WTC11 (cell line): ENCODE measurements at regions not wholly inside any gene's neighbourhood (a gene's known extent, or its start where the extent isn't known, plus 50 kb on each side); places are given as distances from the start of the nearest gene placed in this dataset.

Experiments
- ATAC-seq: fragments of 200-7000 bp; cut with Tn5 transposase; 2 replicates; pipeline ENCODE4 v1.10.0; 2021; ENCODE audit warnings: mild to moderate bottlenecking, moderate library complexity
- CTCF ChIA-PET: fragments of 300-600 bp; sonication (Branson Sonifier 250); formaldehyde crosslinking; loops from one replicate; lab custom pipeline; 2021; ENCODE audit warnings: antibody characterized with exemption; lab: Charles Lee
- POLR2A ChIA-PET: fragments of 350-600 bp; sonication (Branson Sonifier 250); formaldehyde crosslinking; loops from one replicate; lab custom pipeline; 2021; ENCODE audit warnings: antibody characterized with exemption; lab: Charles Lee
- DNase-seq: peaks from one replicate; pipeline ENCODE4 v3.0.0; 2021; ENCODE audit warnings: low spot score
- H3K27ac Mint-ChIP-seq: 2 replicates; pipeline ENCODE4 v1.8.0; 2021; ENCODE audit warnings: mixed read lengths
- H3K27me3 Mint-ChIP-seq: 2 replicates; pipeline ENCODE4 v1.8.0; 2021; ENCODE audit warnings: low read depth, mild to moderate bottlenecking, moderate library complexity, mixed read lengths
- H3K36me3 Mint-ChIP-seq: 2 replicates; pipeline ENCODE4 v1.8.0; 2021; ENCODE audit warnings: mixed read lengths
- H3K4me1 Mint-ChIP-seq: 2 replicates; pipeline ENCODE4 v1.8.0; 2022; ENCODE audit warnings: mixed read lengths
- H3K4me3 Mint-ChIP-seq: 2 replicates; pipeline ENCODE4 v1.8.0; 2021; ENCODE audit warnings: mild to moderate bottlenecking, moderate library complexity, mixed read lengths
- H3K9me3 Mint-ChIP-seq: 2 replicates; pipeline ENCODE4 v1.8.0; 2021; ENCODE audit warnings: mixed read lengths
- ATF1 ChIP-seq: sonication (generic); formaldehyde crosslinking; IDR thresholded peaks from 2 replicates; pipeline ENCODE4 v1.8.1; 2023; ENCODE audit warnings: mild to moderate bottlenecking, moderate library complexity, missing genetic modification reagents
- CBFB ChIP-seq: sonication (generic); formaldehyde crosslinking; IDR thresholded peaks from 2 replicates; pipeline ENCODE4 v1.8.1; 2022; ENCODE audit warnings: mild to moderate bottlenecking, low read depth, missing genetic modification reagents
- CDX4 ChIP-seq: fragments of 250-450 bp; sonication (Bioruptor Pico); IDR thresholded peaks from 2 replicates; pipeline ENCODE4 v1.9.0; 2021; ENCODE audit warnings: moderate library complexity, mild to moderate bottlenecking, inconsistent platforms, borderline replicate concordance
- ETV6 ChIP-seq: sonication (generic); formaldehyde crosslinking; IDR thresholded peaks from 2 replicates; pipeline ENCODE4 v1.8.1; 2022; ENCODE audit warnings: mild to moderate bottlenecking, missing genetic modification reagents
- FOXK1 ChIP-seq: sonication (generic); formaldehyde crosslinking; IDR thresholded peaks from 2 replicates; pipeline ENCODE4 v1.8.0; 2022; ENCODE audit warnings: mild to moderate bottlenecking, moderate library complexity, missing genetic modification reagents
- IRF2 ChIP-seq: sonication (generic); formaldehyde crosslinking; IDR thresholded peaks from 2 replicates; pipeline ENCODE4 v1.8.0; 2022; ENCODE audit warnings: low read depth, missing genetic modification reagents, borderline replicate concordance
- MLX ChIP-seq: sonication (generic); formaldehyde crosslinking; IDR thresholded peaks from 2 replicates; pipeline ENCODE4 v1.8.1; 2023; ENCODE audit warnings: mild to moderate bottlenecking, missing genetic modification reagents, moderate library complexity
- MXD4 ChIP-seq: fragments of 250-450 bp; sonication (Bioruptor Pico); IDR thresholded peaks from 2 replicates; pipeline ENCODE4 v1.8.0; 2021; ENCODE audit warnings: mild to moderate bottlenecking, moderate library complexity, borderline replicate concordance
- NFYB ChIP-seq: sonication (generic); formaldehyde crosslinking; conservative IDR thresholded peaks from 2 replicates; pipeline ENCODE4 v1.8.0; 2022; ENCODE audit warnings: low read depth, missing genetic modification reagents
- OVOL2 ChIP-seq: fragments of 250-450 bp; sonication (Bioruptor Pico); IDR thresholded peaks from 2 replicates; pipeline ENCODE4 v1.9.0; 2021; ENCODE audit warnings: mild to moderate bottlenecking, borderline replicate concordance
- PRDM15 ChIP-seq: sonication (generic); formaldehyde crosslinking; IDR thresholded peaks from 2 replicates; pipeline ENCODE4 v1.8.0; 2022; ENCODE audit warnings: missing genetic modification reagents
- PRRX2 ChIP-seq: fragments of 250-450 bp; sonication (Bioruptor Pico); IDR thresholded peaks from 2 replicates; pipeline ENCODE4 v1.8.0; 2021; ENCODE audit warnings: mild to moderate bottlenecking
- TEAD1 ChIP-seq: sonication (generic); formaldehyde crosslinking; IDR thresholded peaks from 2 replicates; pipeline ENCODE4 v1.8.0; 2022; ENCODE audit warnings: mild to moderate bottlenecking, missing genetic modification reagents
- TP53 ChIP-seq: sonication (generic); formaldehyde crosslinking; IDR thresholded peaks from 2 replicates; pipeline ENCODE4 v1.8.1; 2023; ENCODE audit warnings: mild to moderate bottlenecking, missing genetic modification reagents
- ZBTB21 ChIP-seq: sonication (generic); formaldehyde crosslinking; IDR thresholded peaks from 2 replicates; pipeline ENCODE4 v1.8.1; 2023; ENCODE audit warnings: mild to moderate bottlenecking, missing genetic modification reagents, borderline replicate concordance
- ZNF263 ChIP-seq: sonication (generic); formaldehyde crosslinking; IDR thresholded peaks from 2 replicates; pipeline ENCODE4 v1.8.1; 2022; ENCODE audit warnings: low read depth, mild to moderate bottlenecking, moderate library complexity, missing genetic modification reagents
- ZNF416 ChIP-seq: fragments of 250-450 bp; sonication (Bioruptor Pico); IDR thresholded peaks from 2 replicates; pipeline ENCODE4 v1.9.0; 2021; ENCODE audit warnings: mild to moderate bottlenecking, inconsistent platforms
- ZSCAN18 ChIP-seq: fragments of 250-450 bp; sonication (Bioruptor Pico); IDR thresholded peaks from 2 replicates; pipeline ENCODE4 v2.1.2; 2022; ENCODE audit warnings: mild to moderate bottlenecking, moderate library complexity

DNA sequence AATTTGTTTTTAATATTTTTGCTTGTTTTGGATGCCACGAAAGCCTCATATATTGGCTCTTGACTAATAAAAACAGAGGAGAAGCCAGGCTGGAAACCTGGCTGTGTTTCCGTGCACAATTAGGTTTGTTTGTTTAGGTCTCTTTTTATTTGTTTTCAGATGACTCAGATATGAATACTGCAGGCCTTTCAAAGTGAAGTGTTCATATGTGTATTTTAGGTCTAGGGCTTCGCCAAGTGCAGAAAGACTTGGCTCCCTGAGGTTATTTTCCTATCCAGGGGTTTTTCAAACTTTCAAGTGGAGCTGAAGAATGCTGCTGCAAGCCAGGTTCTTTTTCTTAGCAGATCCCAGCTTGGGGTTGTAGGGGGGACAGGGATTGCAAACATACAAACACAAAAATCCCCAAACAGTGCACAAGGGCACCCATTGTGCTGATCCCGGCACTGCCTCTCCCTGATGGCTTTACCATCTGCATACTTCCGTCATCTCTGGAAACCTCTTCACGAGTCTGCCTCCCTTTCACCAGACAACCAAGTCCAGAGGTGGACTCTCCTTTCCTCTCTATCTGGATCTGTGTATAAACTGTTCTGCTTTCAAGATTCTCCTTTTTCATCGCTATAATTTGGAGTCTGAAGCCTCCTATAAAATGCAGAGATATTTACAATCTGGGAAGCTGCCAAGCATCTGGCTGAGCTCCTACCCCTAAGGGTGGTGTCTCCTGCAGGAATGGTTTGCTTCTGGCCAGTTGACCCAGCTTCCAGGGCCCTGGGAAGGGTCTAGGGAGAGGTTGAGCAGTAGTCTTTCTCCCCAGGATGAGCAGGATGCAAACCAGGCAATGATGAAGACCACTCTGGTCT lies 108.6 kb downstream of the SMIM20 start (continued):
- TF ChIP-seq TP53 = no peak
- TF ChIP-seq MXD4 (CRISPR knock-in tag) = no peak
- no peak for TF ChIP-seq FOXK1 (CRISPR knock-in tag)
- TF ChIP-seq CBFB (CRISPR knock-in tag) = no peak
- TF ChIP-seq CDX4 = no peak
- no peak for TF ChIP-seq ZSCAN18 (CRISPR knock-in tag)
- no peak for TF ChIP-seq PRDM15
- TF ChIP-seq NFYB (CRISPR knock-in tag) = no peak
- TF ChIP-seq ETV6 = no peak
- no peak for TF ChIP-seq IRF2 (CRISPR knock-in tag)
- TF ChIP-seq MLX = no peak

DNA sequence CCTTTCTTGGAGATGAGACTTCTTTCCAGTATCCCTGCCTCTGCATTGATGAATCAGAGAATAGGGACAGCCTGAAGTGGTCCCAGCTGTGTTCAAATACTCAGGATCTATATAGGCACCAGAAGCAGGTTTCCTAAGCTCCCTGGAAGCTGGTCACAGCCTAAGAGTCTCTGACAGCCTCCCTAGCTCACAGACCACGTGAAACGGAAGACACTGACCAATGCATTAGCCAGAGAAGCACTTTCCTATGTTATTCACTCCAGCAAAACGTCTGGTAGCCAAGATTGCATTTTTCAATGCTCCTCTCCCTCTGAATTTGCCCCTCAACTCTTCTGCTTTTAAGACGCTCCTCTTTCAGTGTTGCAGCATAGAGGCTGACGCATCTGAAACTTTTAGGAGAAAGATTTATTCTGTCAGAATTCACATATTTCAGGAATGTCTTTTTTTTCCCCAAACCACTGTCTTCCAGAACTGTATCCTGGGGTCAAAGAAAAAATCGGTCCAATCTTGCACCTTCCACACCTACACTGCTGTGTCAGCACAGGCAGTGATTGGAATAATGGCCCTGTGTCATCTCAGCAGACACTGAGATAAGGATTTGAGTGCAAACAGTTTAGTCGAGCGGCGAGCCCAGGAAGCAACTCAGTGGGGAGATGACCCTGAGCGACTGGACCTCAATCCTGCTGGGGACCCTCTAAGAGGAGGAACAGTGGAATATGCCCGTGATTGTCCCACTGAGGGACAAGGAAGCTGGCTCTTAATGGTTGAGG lies 109.4 kb downstream of the SMIM20 start:
- no peak for DNase-seq
- Mint-ChIP-seq H3K27ac (no peak overlapping the region), H3K27me3 (no peaks in the 10 kb centered on the region; the same call in 1 of the 2 replicates), H3K9me3 (peaks cover 5% of the 10 kb centered on the region), H3K4me3 (no peak overlapping the region)
- no peak for ATAC-seq
- CTCF ChIA-PET = interaction anchor here (1.5 to 1.8 kb wide), 2 partner anchors 30 to 35 kb away, joined by 5 read pairs; no protein-coding TSS in a partner anchor
- POLR2A ChIA-PET = no interaction called here
- no peak for TF ChIP-seq TEAD1 (CRISPR knock-in tag)
- TF ChIP-seq, all 79 proteins: peak for 0
- H3K4me1 Mint-ChIP-seq = peaks cover 39% of the 10 kb centered on the region
- no peaks in the 10 kb centered on the region; the same call in 1 of the 2 replicates for H3K36me3 Mint-ChIP-seq

DNA sequence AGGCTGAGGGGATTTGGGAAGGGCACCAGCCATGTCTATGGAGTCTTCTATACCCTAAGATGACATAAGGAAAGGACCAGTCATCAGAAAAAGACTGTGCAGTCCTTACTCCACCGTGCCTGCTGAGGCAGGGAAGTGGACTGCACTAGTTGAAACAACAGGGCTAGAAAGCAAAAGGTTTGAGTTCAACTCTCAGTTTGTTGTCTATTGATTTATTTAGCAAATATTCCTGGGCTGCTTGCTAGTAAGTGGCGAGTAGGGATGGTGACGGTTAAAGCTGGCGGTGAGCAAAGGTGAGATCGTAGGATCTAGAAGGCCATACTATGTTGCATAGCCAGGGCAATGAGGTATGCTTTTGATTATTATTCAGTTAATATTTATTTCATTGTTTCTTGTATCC lies 110.1 kb downstream of the SMIM20 start:
- TF ChIP-seq ATF1 (CRISPR knock-in tag) (no peak), OVOL2 (CRISPR knock-in tag) (no peak), ZBTB21 (CRISPR knock-in tag) (no peak), PRRX2 (CRISPR knock-in tag) (no peak), ZNF416 (no peak), ZNF263 (no peak)
- Mint-ChIP-seq H3K4me1 (peaks cover 40% of the 10 kb centered on the region), H3K4me3 (no peak overlapping the region), H3K9me3 (no peaks in the 10 kb centered on the region), H3K36me3 (no peaks in the 10 kb centered on the region), H3K27ac (no peak overlapping the region), H3K27me3 (no peaks in the 10 kb centered on the region; the same call in 1 of the 2 replicates)
- ChIA-PET POLR2A (no interaction called here), CTCF (no interaction called here)
- no peak for ATAC-seq
- no peak for DNase-seq
